ENCODE measurements at regions not wholly inside any gene's neighbourhood (a gene's known extent, or its start where the extent isn't known, plus 50 kb on each side); places are given as distances from the start of the nearest gene placed in this dataset.

DNA sequence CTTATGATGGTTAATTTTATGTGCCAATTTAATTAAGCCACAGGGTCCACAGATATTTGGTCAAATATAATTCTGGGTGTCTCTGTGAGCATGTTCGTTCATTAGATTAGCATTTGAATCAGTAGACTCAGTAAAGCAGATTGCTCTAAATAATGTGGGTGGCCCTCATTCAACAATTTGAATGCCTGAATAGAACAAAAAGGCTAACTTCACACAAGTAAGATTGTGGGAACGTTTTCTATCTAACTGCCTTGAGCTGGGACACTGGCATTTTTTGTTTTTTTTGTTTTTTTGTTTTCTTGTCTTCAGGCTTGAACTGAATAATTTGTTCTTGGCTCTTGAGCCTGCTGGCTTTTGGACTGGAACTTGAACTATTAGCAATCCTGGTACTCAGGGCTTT lies 292.4 kb upstream of the SPANXN4 start:
- TF ChIP-seq SMC3 (IDR thresholded peaks at IDR 0.05) (no peak), RNF2 (IDR thresholded peaks at IDR 0.05; ENCODE audit: borderline replicate concordance, low read depth) (no peak), EP300 (IDR thresholded peaks at IDR 0.05) (no peak), HDAC2 (IDR thresholded peaks at IDR 0.05) (no peak), MAZ (IDR thresholded peaks at IDR 0.05; ENCODE audit: borderline replicate concordance, low read depth, low read length) (no peak)
- TF ChIP-seq, protein P1, sequence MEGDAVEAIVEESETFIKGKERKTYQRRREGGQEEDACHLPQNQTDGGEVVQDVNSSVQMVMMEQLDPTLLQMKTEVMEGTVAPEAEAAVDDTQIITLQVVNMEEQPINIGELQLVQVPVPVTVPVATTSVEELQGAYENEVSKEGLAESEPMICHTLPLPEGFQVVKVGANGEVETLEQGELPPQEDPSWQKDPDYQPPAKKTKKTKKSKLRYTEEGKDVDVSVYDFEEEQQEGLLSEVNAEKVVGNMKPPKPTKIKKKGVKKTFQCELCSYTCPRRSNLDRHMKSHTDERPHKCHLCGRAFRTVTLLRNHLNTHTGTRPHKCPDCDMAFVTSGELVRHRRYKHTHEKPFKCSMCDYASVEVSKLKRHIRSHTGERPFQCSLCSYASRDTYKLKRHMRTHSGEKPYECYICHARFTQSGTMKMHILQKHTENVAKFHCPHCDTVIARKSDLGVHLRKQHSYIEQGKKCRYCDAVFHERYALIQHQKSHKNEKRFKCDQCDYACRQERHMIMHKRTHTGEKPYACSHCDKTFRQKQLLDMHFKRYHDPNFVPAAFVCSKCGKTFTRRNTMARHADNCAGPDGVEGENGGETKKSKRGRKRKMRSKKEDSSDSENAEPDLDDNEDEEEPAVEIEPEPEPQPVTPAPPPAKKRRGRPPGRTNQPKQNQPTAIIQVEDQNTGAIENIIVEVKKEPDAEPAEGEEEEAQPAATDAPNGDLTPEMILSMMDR (IDR thresholded peaks at IDR 0.05) = no peak
- TF ChIP-seq, protein P2, sequence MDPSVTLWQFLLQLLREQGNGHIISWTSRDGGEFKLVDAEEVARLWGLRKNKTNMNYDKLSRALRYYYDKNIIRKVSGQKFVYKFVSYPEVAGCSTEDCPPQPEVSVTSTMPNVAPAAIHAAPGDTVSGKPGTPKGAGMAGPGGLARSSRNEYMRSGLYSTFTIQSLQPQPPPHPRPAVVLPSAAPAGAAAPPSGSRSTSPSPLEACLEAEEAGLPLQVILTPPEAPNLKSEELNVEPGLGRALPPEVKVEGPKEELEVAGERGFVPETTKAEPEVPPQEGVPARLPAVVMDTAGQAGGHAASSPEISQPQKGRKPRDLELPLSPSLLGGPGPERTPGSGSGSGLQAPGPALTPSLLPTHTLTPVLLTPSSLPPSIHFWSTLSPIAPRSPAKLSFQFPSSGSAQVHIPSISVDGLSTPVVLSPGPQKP (IDR thresholded peaks at IDR 0.05; ENCODE audit: low read depth, low read length) = no peak
- TF ChIP-seq, protein P3, sequence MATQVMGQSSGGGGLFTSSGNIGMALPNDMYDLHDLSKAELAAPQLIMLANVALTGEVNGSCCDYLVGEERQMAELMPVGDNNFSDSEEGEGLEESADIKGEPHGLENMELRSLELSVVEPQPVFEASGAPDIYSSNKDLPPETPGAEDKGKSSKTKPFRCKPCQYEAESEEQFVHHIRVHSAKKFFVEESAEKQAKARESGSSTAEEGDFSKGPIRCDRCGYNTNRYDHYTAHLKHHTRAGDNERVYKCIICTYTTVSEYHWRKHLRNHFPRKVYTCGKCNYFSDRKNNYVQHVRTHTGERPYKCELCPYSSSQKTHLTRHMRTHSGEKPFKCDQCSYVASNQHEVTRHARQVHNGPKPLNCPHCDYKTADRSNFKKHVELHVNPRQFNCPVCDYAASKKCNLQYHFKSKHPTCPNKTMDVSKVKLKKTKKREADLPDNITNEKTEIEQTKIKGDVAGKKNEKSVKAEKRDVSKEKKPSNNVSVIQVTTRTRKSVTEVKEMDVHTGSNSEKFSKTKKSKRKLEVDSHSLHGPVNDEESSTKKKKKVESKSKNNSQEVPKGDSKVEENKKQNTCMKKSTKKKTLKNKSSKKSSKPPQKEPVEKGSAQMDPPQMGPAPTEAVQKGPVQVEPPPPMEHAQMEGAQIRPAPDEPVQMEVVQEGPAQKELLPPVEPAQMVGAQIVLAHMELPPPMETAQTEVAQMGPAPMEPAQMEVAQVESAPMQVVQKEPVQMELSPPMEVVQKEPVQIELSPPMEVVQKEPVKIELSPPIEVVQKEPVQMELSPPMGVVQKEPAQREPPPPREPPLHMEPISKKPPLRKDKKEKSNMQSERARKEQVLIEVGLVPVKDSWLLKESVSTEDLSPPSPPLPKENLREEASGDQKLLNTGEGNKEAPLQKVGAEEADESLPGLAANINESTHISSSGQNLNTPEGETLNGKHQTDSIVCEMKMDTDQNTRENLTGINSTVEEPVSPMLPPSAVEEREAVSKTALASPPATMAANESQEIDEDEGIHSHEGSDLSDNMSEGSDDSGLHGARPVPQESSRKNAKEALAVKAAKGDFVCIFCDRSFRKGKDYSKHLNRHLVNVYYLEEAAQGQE (IDR thresholded peaks at IDR 0.05) = no peak
- TF ChIP-seq, protein P4, sequence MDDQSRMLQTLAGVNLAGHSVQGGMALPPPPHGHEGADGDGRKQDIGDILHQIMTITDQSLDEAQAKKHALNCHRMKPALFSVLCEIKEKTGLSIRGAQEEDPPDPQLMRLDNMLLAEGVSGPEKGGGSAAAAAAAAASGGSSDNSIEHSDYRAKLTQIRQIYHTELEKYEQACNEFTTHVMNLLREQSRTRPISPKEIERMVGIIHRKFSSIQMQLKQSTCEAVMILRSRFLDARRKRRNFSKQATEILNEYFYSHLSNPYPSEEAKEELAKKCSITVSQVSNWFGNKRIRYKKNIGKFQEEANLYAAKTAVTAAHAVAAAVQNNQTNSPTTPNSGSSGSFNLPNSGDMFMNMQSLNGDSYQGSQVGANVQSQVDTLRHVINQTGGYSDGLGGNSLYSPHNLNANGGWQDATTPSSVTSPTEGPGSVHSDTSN (IDR thresholded peaks at IDR 0.05) = no peak
- TF ChIP-seq, protein P5, sequence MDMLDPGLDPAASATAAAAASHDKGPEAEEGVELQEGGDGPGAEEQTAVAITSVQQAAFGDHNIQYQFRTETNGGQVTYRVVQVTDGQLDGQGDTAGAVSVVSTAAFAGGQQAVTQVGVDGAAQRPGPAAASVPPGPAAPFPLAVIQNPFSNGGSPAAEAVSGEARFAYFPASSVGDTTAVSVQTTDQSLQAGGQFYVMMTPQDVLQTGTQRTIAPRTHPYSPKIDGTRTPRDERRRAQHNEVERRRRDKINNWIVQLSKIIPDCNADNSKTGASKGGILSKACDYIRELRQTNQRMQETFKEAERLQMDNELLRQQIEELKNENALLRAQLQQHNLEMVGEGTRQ (IDR thresholded peaks at IDR 0.05) = no peak

All from A549 (cell line).